HEK293 (cell line): ENCODE measurements at regions not wholly inside any gene's neighbourhood (a gene's known extent, or its start where the extent isn't known, plus 50 kb on each side); places are given as distances from the start of the nearest gene placed in this dataset.

Experiments used
- CTCF ChIA-PET: fragments of 350-600 bp; formaldehyde crosslinking; extraction: SDS; loops from one replicate; lab custom pipeline; 2021; ENCODE audit warnings: antibody characterized with exemption; lab: Yijun Ruan, JAX
- POLR2A ChIA-PET: fragments of 300-600 bp; formaldehyde crosslinking; extraction: SDS; loops from one replicate; lab custom pipeline; 2020; ENCODE audit warnings: antibody characterized with exemption, inconsistent platforms; lab: Yijun Ruan, JAX
- H3K27ac ChIP-seq: fragments of 200-500 bp; sonication (Bioruptor generic); 2 replicates; pipeline ENCODE4 v1.5.1; 2014; ENCODE audit warnings: low read depth, low read length, control low read depth, inconsistent platforms; ENCODE audit errors: extremely low read depth
- H3K36me3 ChIP-seq, 2 experiments: fragments of 200-500 bp in 1 of 2; sonication (Bioruptor generic) in 1 of 2; 1 replicate in 1 of 2; 2 replicates in 1 of 2; pipeline ENCODE4 v1.5.1; 2014 to 2017; ENCODE audit warnings: inconsistent platforms in 2 of 2, low read length in 2 of 2; ENCODE audit not compliant: control insufficient read depth in 2 of 2, insufficient read depth in 1 of 2
- H3K4me1 ChIP-seq: fragments of 200-500 bp; sonication (Bioruptor generic); 2 replicates; pipeline ENCODE4 v1.5.1; 2014; ENCODE audit warnings: mild to moderate bottlenecking, low read length, inconsistent platforms; ENCODE audit not compliant: control insufficient read depth, insufficient read depth
- H3K4me3 ChIP-seq: 2 replicates; pipeline ENCODE4 v1.5.1; 2011; ENCODE audit warnings: low read depth, mild to moderate bottlenecking, control low read depth, low read length, moderate library complexity
- H3K9me3 ChIP-seq: fragments of 200-500 bp; sonication (Bioruptor generic); 2 replicates; pipeline ENCODE4 v1.5.1; 2014; ENCODE audit warnings: low read depth, low read length, inconsistent platforms; ENCODE audit not compliant: control insufficient read depth, insufficient read depth
- GFI1B ChIP-seq: fragments of 450-650 bp; formaldehyde crosslinking; IDR thresholded peaks from 2 replicates; pipeline ENCODE4 v1.5.1; 2016; ENCODE audit warnings: missing biosample characterization, missing genetic modification characterization
- GLI2 ChIP-seq: fragments of 450-650 bp; formaldehyde crosslinking; IDR thresholded peaks from 2 replicates; pipeline ENCODE4; 2017; ENCODE audit warnings: missing biosample characterization, missing genetic modification characterization, low read depth, borderline replicate concordance
- YY1 ChIP-seq: fragments of 450-650 bp; formaldehyde crosslinking; IDR thresholded peaks from 2 replicates; pipeline ENCODE4 v1.5.1; 2018; ENCODE audit warnings: missing biosample characterization, missing genetic modification characterization
- ZBTB6 ChIP-seq: fragments of 450-650 bp; formaldehyde crosslinking; IDR thresholded peaks from 2 replicates; pipeline ENCODE4 v1.5.1; 2017; ENCODE audit warnings: missing biosample characterization, missing genetic modification characterization
- ZNF24 ChIP-seq: fragments of 450-650 bp; formaldehyde crosslinking; IDR thresholded peaks from 2 replicates; pipeline ENCODE4 v1.5.1; 2016; ENCODE audit warnings: missing biosample characterization, missing genetic modification characterization
- ZNF302 ChIP-seq: fragments of 450-650 bp; formaldehyde crosslinking; IDR thresholded peaks from 2 replicates; pipeline ENCODE4 v1.5.1; 2016; ENCODE audit warnings: missing biosample characterization, missing genetic modification characterization, low read depth
- ZNF311 ChIP-seq: fragments of 450-650 bp; formaldehyde crosslinking; IDR thresholded peaks from 2 replicates; pipeline ENCODE4 v1.5.1; 2017; ENCODE audit warnings: missing biosample characterization, missing genetic modification characterization, borderline replicate concordance
- ZNF473 ChIP-seq: fragments of 450-650 bp; formaldehyde crosslinking; IDR thresholded peaks from 2 replicates; pipeline ENCODE4 v1.5.1; 2017; ENCODE audit warnings: missing biosample characterization, missing genetic modification characterization
- ZNF48 ChIP-seq: fragments of 450-650 bp; formaldehyde crosslinking; IDR thresholded peaks from 2 replicates; pipeline ENCODE4 v1.5.1; 2016; ENCODE audit warnings: missing biosample characterization, missing genetic modification characterization
- ZNF488 ChIP-seq: fragments of 450-650 bp; formaldehyde crosslinking; IDR thresholded peaks from 2 replicates; pipeline ENCODE4 v1.5.1; 2016; ENCODE audit warnings: missing biosample characterization, missing genetic modification characterization
- ZNF518A ChIP-seq: fragments of 450-650 bp; formaldehyde crosslinking; conservative IDR thresholded peaks from 2 replicates; pipeline ENCODE4 v1.5.1; 2016; ENCODE audit warnings: low read depth, missing biosample characterization, missing genetic modification characterization
- ZNF626 ChIP-seq: fragments of 450-650 bp; sonication (Bioruptor Pico); formaldehyde crosslinking; IDR thresholded peaks from 2 replicates; pipeline ENCODE4 v1.5.1; 2018; ENCODE audit warnings: missing biosample characterization, missing genetic modification characterization, inconsistent platforms
- ZSCAN4 ChIP-seq: fragments of 450-650 bp; formaldehyde crosslinking; IDR thresholded peaks from 2 replicates; pipeline ENCODE4 v1.5.1; 2017; ENCODE audit warnings: missing biosample characterization, missing genetic modification characterization

- TF ChIP-seq ZNF518A (tag by site-specific recombination) = no peak
- no peak for TF ChIP-seq YY1 (tag by site-specific recombination)
- no peak for TF ChIP-seq ZNF626 (tag by site-specific recombination)
- TF ChIP-seq ZNF48 (tag by site-specific recombination) = no peak
- TF ChIP-seq ZBTB6 = no peak
Measured at GRCh38 chr16:27644165-27644564, 94.2 kb downstream of the KATNIP start (continued).

- TF ChIP-seq ZSCAN4 (no peak), ZNF473 (no peak), GLI2 (tag by site-specific recombination) (no peak), ZNF488 (tag by site-specific recombination) (no peak), ZNF24 (tag by site-specific recombination) (no peak), ZNF518A (tag by site-specific recombination) (no peak), ZNF311 (tag by site-specific recombination) (no peak), GFI1B (tag by site-specific recombination) (no peak), ZNF302 (tag by site-specific recombination) (no peak)
- ChIA-PET POLR2A (no interaction called here), CTCF (interaction anchor here (0.5 to 2.6 kb wide), 3 partner anchors 18 to 222 kb away, joined by 3 to 9 read pairs (median 3); no protein-coding TSS in a partner anchor)
- Histone ChIP-seq H3K36me3 (no peaks in the 10 kb centered on the region), H3K27ac (no peak overlapping the region), H3K4me3 (no peak overlapping the region), H3K4me1 (no peaks in the 10 kb centered on the region), H3K9me3 (no peaks in the 10 kb centered on the region)
Measured at GRCh38 chr16:27645396-27645795, 95.5 kb downstream of the KATNIP start.
